Activated CD8-positive, alpha-beta T cell treated with anti-CD3 and anti-CD28 coated beads for 36 hours (primary cell): ENCODE measurements at regions not wholly inside any gene's neighbourhood (a gene's known extent, or its start where the extent isn't known, plus 50 kb on each side); places are given as distances from the start of the nearest gene placed in this dataset.

ENCODE experiments used
- ATAC-seq: fragments of 200-7000 bp; cut with Tn5 transposase; one replicate; pipeline ENCODE4 v1.10.0; 2021; ENCODE audit warnings: mild to moderate bottlenecking, moderate library complexity
- CTCF ChIA-PET: fragments of 350-600 bp; sonication (Branson Sonifier 250); formaldehyde crosslinking; loops from one replicate; lab custom pipeline; 2021; ENCODE audit warnings: antibody characterized with exemption; lab: Charles Lee
- POLR2A ChIA-PET: fragments of 350-600 bp; sonication (Branson Sonifier 250); formaldehyde crosslinking; loops from one replicate; lab custom pipeline; 2021; ENCODE audit warnings: antibody characterized with exemption; lab: Charles Lee
- DNase-seq: peaks from one replicate; pipeline ENCODE4 v3.0.0-alpha.2; 2020
- H3K27ac Mint-ChIP-seq: one replicate; pipeline ENCODE4 v1.8.0; 2021; ENCODE audit warnings: mild to moderate bottlenecking, mixed read lengths
- H3K27me3 Mint-ChIP-seq: one replicate; pipeline ENCODE4 v1.8.0; 2021; ENCODE audit warnings: mixed read lengths
- H3K36me3 Mint-ChIP-seq: one replicate; pipeline ENCODE4 v1.8.0; 2021; ENCODE audit warnings: low read depth, mixed read lengths
- H3K4me1 Mint-ChIP-seq: one replicate; pipeline ENCODE4 v1.8.0; 2021; ENCODE audit warnings: low read depth, mixed read lengths
- H3K4me3 Mint-ChIP-seq: one replicate; pipeline ENCODE4 v1.8.0; 2021; ENCODE audit warnings: mild to moderate bottlenecking, moderate library complexity, mixed read lengths
- H3K9me3 Mint-ChIP-seq: one replicate; pipeline ENCODE4 v1.8.0; 2021; ENCODE audit warnings: mixed read lengths
- intact Hi-C: fragments of 100-400 bp; cut with micrococcal nuclease; formaldehyde crosslinking; loops from one replicate; pipeline ENCODE4 v1.10.0; 2022
- TF ChIP-seq, protein P1 (sequence below): fragments of 200-600 bp; IDR thresholded peaks from one replicate; pipeline ENCODE4 v1.8.0; 2022; ENCODE audit warnings: antibody characterized with exemption, mild to moderate bottlenecking

DNA sequence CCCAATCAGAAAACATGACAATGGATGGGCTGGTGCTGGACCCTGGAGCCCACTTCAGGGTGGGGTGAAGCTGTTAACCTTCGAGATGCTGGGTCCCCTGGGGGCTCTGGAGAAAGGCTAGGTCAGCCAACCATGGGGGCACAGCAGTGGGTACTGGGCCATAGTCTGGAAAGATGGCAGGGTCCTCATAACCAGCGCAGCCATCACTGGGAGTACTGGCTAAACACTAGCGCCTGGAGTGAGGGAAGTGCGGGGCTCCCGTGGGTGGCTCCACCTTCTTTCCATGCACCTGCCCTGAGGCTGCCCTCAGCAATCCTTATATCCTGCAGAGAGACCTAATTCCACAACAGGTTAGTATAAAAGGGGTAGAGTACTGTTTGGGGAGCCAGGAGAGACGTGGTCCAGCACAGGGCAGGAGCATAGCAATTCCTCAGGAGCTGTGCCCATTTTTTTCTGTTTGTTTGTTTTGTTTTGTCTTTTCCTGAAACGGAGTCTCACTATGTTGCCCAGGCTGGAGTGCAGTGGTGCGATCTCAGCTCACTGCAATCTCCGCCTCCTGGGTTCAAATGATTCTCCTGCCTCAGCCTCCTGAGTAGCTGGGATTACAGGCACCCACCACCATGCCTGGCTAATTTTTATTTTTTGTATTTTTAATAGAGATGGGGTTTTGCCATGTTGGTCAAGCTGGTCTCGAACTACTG lies 122.6 kb upstream of the MEF2A start:
- Mint-ChIP-seq H3K27ac (no peak overlapping the region), H3K4me1 (peaks cover 55% of the 10 kb centered on the region), H3K4me3 (no peak overlapping the region), H3K36me3 (no peaks in the 10 kb centered on the region), H3K27me3 (no peaks in the 10 kb centered on the region), H3K9me3 (no peaks in the 10 kb centered on the region)
- ChIA-PET POLR2A (interaction anchor here (1.1 kb wide), 1 partner anchor 10 kb away, joined by 3 read pairs; no protein-coding TSS in a partner anchor), CTCF (no interaction called here)
- intact Hi-C loops: loop anchor here (10.0 kb wide), 1 partner anchor 262 kb away; no protein-coding TSS in a partner anchor
- ATAC-seq (no peak), DNase-seq (no peak)
- TF ChIP-seq, protein P1, sequence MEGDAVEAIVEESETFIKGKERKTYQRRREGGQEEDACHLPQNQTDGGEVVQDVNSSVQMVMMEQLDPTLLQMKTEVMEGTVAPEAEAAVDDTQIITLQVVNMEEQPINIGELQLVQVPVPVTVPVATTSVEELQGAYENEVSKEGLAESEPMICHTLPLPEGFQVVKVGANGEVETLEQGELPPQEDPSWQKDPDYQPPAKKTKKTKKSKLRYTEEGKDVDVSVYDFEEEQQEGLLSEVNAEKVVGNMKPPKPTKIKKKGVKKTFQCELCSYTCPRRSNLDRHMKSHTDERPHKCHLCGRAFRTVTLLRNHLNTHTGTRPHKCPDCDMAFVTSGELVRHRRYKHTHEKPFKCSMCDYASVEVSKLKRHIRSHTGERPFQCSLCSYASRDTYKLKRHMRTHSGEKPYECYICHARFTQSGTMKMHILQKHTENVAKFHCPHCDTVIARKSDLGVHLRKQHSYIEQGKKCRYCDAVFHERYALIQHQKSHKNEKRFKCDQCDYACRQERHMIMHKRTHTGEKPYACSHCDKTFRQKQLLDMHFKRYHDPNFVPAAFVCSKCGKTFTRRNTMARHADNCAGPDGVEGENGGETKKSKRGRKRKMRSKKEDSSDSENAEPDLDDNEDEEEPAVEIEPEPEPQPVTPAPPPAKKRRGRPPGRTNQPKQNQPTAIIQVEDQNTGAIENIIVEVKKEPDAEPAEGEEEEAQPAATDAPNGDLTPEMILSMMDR: no peak

DNA sequence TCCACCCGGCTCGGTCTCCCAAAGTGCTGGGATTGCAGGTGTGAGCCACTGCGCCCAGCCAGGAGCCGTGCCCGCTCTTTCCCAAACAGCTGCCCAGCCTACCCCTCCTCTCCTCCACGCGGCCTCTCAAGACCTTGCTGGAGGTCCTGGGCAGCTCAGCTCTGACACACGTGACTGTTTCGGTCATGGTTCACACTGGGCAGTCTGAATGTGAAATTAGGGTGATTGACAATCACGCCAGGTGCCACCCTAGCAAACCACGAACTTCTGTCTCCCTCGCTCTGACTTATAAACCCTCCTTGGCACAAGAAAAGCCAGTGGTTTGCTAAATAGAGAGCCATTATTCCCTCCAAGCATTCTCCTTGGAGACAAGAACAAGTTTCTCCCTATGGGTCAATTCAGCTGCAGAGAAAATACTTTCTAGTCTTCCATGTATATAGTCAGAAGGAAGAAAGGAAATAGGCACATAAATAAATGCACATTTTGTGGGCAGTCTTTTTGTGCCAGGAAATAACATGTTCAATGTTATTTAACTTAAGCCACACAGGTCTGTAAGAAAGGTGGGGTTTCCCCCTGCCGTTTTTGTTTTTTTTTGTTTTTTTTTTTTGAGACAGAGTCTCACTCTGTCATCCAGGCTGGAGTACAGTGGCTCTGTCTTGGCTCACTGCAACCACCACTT lies 121.9 kb upstream of the MEF2A start:
- CTCF ChIA-PET: interaction anchor here (0.8 kb wide), 1 partner anchor 260 kb away, joined by 3 read pairs; no protein-coding TSS in a partner anchor
- peak overlapping the region; percentile 27 for H3K27ac Mint-ChIP-seq

DNA sequence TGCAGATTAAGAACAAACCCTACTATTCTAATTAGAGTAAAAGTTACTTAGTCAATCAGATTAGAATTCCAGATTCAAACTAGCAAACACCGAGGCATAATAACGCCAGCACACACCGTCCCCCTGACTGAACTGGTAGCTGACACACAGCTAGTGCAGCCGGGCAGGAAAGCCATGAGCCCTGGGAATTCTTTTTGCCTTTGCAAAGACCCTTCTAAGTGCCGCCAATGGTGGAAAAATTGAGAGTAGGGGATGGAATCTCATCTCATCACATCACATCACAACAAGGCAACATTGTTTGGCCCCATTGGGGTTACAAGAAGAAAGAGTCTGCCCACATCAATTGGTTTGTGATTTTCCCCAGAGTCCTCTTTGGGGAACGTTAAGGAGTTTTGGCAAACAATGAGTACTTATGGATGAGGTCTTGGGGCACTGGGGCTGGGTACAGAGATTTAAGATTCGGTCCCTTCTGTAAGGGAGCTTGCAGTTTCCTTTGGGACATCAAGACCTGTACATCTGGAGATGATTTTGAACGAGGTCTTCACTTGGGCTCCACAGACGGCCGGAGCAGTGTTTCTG lies 120.4 kb upstream of the MEF2A start:
- peaks cover 59% of the 10 kb centered on the region for H3K4me1 Mint-ChIP-seq
- TF ChIP-seq, protein P1: no peak
- no peak for ATAC-seq
- H3K27me3 Mint-ChIP-seq: no peaks in the 10 kb centered on the region
- H3K27ac Mint-ChIP-seq: no peak overlapping the region
- H3K4me3 Mint-ChIP-seq: no peak overlapping the region
- DNase-seq: no peak
- ChIA-PET POLR2A (no interaction called here), CTCF (interaction anchor here (0.6 kb wide), 1 partner anchor 217 kb away, joined by 3 read pairs; no protein-coding TSS in a partner anchor)
- H3K36me3 Mint-ChIP-seq: no peaks in the 10 kb centered on the region
- no peaks in the 10 kb centered on the region for H3K9me3 Mint-ChIP-seq
- intact Hi-C loops: loop anchor here (10.0 kb wide), 1 partner anchor 259 kb away; no protein-coding TSS in a partner anchor

More for the DNA sequence above, 121.9 kb upstream of the MEF2A start:
- POLR2A ChIA-PET: interaction anchor here (1.1 kb wide), 1 partner anchor 10 kb away, joined by 3 read pairs; no protein-coding TSS in a partner anchor
- H3K9me3 Mint-ChIP-seq: no peaks in the 10 kb centered on the region
- DNase-seq (no peak), ATAC-seq (peak; percentile 59)
- TF ChIP-seq, protein P1: no peak
- H3K4me3 Mint-ChIP-seq: no peak overlapping the region
- H3K27me3 Mint-ChIP-seq: no peaks in the 10 kb centered on the region
- intact Hi-C loops: loop anchor here (10.0 kb wide), 1 partner anchor 261 kb away; no protein-coding TSS in a partner anchor
- H3K36me3 Mint-ChIP-seq: no peaks in the 10 kb centered on the region
- peaks cover 53% of the 10 kb centered on the region for H3K4me1 Mint-ChIP-seq

DNA sequence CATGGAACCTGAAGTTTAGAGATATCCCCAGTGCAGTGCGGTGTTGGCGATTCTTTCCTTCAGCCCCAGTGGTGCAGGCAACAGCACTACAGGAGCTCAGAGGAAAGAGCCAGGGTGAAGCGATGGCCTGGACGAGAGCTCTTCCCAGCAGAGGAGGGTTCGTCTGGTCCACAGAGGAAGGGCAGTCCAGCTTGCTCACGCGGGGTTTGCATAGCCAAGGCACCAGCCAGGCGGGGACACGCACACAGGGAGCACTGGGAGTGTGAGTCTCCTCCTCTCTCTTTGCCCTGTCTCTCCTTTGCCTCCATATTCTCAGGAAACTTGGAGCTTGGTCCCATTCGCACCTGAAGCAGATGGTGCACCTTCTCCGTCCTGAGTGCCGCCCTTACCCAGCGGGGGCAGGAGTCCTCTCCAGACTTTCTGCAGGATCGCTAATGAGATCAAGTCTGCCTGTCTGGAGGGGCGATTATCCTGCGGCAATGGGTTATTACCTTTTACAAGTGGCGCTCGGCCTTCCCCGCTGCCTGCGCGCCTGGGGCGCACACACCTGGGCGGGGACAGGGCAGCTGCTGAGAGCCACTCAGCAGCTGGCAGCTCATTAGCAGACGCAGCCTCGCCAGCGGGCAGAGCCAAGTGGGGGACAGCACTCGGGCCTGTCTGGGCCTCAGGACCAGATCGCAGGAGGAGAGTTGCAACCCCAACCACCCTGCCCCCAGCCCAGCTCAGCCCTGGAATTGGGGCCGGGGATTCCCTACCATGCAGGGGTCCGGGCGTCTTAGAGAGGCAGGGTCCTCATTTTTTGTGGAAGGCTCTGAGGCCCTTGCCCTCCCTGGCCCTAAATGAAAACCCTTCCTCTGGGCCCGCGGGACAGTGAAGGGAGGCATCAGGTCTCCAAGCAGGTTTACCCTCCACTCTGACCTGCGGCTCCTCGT lies 119.0 kb upstream of the MEF2A start:
- ChIA-PET POLR2A (no interaction called here), CTCF (no interaction called here)
- intact Hi-C loops: loop anchor here (10.0 kb wide), 1 partner anchor 258 kb away; no protein-coding TSS in a partner anchor
- Mint-ChIP-seq H3K9me3 (no peaks in the 10 kb centered on the region), H3K27me3 (no peaks in the 10 kb centered on the region), H3K27ac (no peak overlapping the region), H3K4me1 (peaks cover 67% of the 10 kb centered on the region), H3K36me3 (no peaks in the 10 kb centered on the region), H3K4me3 (no peak overlapping the region)
- DNase-seq: no peak
- TF ChIP-seq, protein P1: no peak
- ATAC-seq: no peak
